ELF-1 (cell line): ENCODE measurements at regions not wholly inside any gene's neighbourhood (a gene's known extent, or its start where the extent isn't known, plus 50 kb on each side); places are given as distances from the start of the nearest gene placed in this dataset.

Source experiments
- DNase-seq: peaks from one replicate; pipeline ENCODE4 v3.0.0-alpha.2; 2016; ENCODE audit warnings: low read depth, low spot score

DNA sequence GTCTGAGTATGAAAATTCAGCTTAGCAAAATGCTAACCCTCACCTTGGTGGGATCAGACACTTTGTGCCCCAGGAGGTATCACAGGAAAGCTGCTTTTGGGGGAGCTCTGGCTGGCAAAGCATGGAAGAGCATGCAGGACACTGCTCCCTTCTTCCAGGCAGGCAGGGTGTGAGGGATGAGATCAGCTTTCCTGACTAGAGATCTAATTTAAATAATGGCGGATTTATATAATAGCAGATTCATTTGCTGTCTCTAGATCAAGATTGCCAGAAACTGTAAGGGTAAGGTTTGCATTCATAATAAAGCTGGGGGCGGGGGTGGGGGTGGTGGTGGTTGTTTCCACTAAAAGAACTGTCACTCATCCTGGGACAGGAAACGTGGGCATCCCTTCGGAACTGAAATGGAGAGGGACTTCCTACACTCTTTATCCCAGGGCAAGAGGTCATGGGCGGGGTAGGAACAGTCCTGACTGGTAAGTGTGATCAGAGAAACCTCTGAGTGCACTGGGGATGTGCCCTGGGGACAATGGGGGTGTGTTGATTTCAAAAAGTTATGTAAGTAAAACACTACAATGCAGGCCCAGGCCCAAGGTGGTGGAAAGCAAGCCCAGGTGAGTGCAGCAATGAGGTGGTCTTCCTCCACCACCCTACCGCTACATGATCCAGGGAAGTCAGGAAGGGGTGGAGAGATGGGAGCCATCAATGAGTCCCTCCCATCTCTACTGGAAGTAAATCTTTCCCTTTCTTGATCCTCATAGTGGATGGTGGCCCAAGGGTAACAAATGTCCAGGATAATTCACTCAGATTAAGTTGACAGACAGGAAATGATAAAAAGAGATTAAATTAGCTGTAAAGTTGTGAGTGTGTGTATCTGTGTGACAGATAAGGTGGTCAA is 171.4 kb upstream of the SERPINE2 start:
- no peak for DNase-seq

DNA sequence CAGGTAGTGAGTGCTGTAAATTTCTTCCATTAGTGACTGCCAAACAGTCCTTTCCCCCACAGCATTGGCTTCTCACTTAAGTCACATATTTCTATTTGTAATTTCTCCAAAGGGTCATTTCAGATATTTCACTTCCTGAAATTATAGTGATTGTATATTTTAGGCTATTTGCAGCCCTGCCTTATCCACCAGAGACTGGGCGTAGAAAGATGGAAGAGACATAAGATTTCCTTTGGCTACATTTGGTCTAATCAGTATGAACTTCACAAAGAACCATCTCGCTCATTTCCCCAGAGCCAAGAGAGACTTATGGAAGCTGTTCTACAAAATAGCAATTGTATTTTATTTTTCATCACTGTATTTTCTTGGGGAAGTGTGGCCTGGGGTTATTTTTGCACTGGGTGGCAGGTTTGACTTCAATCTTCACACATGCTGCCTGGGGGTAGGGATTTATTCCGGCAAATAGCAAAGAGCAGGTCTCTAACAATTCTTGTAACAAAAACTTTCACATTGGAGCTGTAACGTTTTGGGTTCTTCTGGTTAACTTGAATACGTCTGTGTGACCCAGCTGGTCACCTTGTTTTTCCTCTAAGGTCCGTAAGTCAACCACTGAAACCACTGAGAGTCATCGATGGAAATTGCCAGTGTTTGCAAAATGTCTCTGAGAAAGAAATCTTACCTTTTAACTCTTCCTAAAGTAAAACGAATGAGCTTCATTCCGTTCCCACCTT is 170.6 kb upstream of the SERPINE2 start:
- DNase-seq: no peak

DNA sequence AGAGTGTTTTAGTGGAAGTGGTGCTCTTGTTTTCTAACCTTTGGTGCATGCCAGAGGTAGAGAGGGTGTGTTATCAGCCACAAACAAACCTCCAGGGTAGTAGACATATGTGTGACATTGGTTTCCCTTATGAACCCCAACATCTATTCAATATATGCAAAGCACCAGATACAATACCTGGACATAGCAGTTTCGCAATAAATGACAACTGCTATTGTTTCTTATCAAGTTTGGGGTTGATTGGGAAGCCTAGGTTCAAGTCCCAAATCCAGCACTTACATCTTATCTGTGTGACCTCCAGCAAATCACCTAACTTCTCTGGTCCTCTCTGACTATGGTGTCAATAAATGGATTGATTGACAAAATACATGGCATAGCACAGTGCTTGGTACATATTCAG is 169.4 kb upstream of the SERPINE2 start:
- DNase-seq: no peak

DNA sequence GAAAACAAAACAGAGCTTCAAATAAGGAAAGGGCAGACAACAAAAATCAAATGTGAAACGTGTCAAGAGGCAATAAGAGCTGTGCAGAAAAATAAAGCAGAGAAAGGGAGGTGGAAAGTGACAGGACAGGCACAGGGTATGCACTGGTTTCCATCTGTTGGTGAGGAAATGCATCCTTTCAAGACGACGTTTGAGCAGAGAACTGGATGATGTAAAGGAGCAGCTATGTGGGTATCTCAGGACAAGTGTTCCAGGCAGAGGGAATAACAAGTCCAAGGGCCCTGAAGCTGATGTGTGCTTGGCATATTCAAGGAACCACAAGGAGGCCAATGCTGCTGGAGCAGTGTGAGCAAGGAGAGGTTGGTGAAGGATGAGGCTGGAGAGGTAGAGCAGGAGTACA is 168.9 kb upstream of the SERPINE2 start:
- DNase-seq: no peak

- no peak for DNase-seq
These were observed 167.7 kb upstream of the SERPINE2 start for GRCh38 chr2:224206816-224207215.

DNA sequence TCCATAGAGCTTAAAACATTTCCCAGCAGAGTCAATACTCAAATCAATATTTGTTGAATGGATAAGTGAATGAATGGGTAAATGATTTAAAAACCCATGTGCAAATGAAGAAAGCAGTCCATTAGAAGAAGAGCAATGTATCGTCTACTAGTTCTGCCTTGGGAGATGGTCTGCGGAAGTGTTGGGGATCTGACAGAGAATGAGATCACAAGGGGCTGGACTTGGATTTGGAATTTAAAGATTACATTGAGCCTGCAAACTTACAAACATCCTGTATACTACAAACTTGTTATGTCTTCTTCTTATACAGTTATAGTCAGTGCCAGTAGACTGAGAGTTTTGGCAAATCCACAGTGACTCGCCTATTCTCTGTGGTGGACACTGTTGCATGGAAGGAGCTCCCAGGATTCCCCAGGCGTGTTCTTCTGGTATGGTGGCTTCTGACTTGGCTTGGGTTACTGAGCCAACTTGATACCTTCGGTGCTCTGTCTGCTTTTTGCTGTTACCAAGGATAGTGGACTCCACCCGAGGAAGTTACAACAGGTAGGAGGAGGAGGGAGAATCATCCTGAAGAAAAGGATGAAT is 163.3 kb upstream of the SERPINE2 start:
- DNase-seq: no peak

DNA sequence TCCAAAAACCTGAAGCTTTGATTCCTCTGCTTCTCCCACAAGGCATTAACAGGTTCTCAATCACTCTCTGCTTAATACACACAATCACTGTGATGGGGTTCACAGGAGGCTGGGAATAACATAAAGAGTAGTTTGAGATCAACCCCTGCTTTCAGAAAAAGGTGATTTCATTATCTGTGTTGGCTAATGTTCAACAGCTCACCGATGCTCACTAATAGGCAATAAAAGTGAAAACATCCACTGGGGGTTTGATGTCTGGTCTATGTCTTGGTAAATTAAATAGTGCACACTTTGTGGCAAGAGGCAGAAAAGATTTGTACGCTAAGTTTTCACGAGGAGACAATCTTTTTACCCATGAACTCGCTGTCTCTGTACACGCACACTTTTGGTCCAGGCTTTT is 159.3 kb upstream of the SERPINE2 start:
- DNase-seq: no peak

DNA sequence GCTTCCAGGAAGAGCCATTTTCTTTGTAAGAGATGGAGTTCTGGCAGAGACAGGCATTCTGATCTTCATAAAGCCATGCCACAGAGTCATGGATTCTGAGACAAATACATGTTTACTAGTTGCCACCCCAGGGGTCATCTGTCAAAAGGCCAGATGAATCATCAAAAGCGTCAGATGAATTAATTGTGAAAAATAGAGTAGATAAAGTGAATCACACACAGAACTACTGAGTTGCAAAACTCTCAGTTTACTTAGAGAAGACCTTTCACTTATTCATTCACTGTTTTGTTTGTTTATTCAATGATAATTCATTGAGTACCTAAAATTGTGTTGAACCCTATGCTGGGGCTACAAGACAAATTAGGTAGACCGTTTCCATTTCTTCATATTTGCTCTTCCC is 157.7 kb upstream of the SERPINE2 start:
- DNase-seq: no peak

- DNase-seq: no peak
These were observed 157.0 kb upstream of the SERPINE2 start for GRCh38 chr2:224195925-224196571.

GRCh38 chr2:224194161-224194560 is 155.1 kb upstream of the SERPINE2 start:
- no peak for DNase-seq

GRCh38 chr2:224191465-224191864 is 152.4 kb upstream of the SERPINE2 start:
- DNase-seq: no peak

- no peak for DNase-seq
These were observed 151.8 kb upstream of the SERPINE2 start for GRCh38 chr2:224190936-224191270.

- DNase-seq: no peak
These were observed 151.3 kb upstream of the SERPINE2 start for GRCh38 chr2:224190234-224190935.

DNA sequence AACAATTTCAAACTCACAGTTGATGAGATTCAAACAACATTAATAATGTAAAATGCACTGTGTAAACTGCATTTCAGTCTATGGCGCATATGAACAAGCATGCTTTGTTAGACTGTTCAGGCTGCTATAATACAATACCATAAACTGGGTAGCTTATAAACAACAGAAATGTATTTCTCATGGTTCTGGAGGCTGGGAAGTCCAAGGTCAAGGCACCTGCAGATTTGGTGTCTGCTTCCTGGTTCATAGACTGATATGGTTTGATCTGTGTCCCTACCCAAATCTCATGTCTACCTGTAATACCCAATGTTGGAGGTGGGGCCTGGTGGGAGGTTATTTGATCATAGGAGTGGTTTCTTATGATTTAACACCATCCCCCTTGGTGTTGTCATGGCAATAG is 148.1 kb upstream of the SERPINE2 start:
- DNase-seq: no peak

GRCh38 chr2:224185023-224185601 is 146.0 kb upstream of the SERPINE2 start:
- DNase-seq: no peak

DNA sequence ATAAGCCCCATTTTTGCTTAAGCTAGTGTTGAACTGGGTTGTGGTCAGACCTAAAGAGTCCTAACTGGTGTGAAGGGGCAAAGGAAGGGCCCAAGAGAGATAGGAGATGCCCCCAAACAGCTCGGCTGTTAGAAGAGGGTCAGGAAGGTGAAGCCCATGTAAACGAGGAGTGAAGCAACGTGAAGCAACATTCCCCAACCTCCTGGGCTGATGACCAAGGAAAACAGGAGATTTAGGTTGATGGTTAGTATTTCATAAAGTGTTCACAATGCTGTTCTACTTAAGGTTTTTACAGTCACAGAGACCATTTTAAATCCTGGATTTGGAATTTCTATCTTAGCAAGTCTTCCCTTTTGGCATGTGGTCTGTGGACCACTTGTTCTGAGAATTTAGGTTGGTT is 144.0 kb upstream of the SERPINE2 start:
- no peak for DNase-seq

- DNase-seq: no peak
These were observed 143.4 kb upstream of the SERPINE2 start for GRCh38 chr2:224182498-224182897.

GRCh38 chr2:224181534-224182155 is 142.6 kb upstream of the SERPINE2 start:
- no peak for DNase-seq

GRCh38 chr2:224180810-224181209 is 141.7 kb upstream of the SERPINE2 start:
- peak; percentile 24 for DNase-seq

GRCh38 chr2:224178056-224178455 is 139.0 kb upstream of the SERPINE2 start:
- no peak for DNase-seq

DNA sequence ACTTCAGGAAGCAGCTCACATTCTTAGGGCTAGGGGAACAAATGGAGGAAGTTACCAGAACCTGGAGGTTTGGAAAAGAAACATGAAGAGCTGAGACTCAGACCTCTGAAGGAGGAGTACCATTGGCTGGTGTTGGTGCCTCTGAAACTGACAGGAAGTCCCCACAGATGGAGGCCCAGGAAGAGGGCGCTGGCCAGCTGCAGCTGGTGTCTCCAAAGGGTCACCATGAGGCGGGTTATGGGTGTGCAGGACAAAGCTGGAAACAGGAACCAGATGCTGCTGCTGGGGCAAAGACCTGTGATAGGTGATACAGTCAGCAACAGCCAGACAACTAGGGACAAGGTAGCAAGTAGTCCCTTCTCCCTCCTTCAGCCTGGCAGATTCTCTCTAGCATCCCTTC is 136.5 kb upstream of the SERPINE2 start:
- DNase-seq: no peak
